AG04450 (cell line): ENCODE measurements at regions not wholly inside any gene's neighbourhood (a gene's known extent, or its start where the extent isn't known, plus 50 kb on each side); places are given as distances from the start of the nearest gene placed in this dataset.

ENCODE experiments used
- CTCF ChIA-PET: fragments of 300-600, 350-600 bp; formaldehyde crosslinking; extraction: SDS; loops from one replicate; lab custom pipeline; 2022; ENCODE audit warnings: antibody characterized with exemption, inconsistent platforms; lab: Charles Lee
- POLR2A ChIA-PET: fragments of 350-600 bp; formaldehyde crosslinking; extraction: SDS; loops from one replicate; lab custom pipeline; 2021; ENCODE audit warnings: antibody characterized with exemption, inconsistent platforms; lab: Yijun Ruan, JAX
- DNase-seq: peaks from one replicate; pipeline ENCODE4 v3.0.0-alpha.2; 2011; ENCODE audit warnings: low read depth, low spot score
- H3K27ac ChIP-seq: one replicate; pipeline ENCODE4 v1.5.1; 2012; ENCODE audit warnings: low read depth, low read length, control low read depth
- H3K27me3 ChIP-seq: one replicate; pipeline ENCODE4 v1.6.0; 2012; ENCODE audit warnings: low read length; ENCODE audit not compliant: control insufficient read depth, insufficient read depth
- H3K4me3 ChIP-seq: 2 replicates; pipeline ENCODE4 v1.5.1; 2011; ENCODE audit warnings: mild to moderate bottlenecking, low read depth, low read length, control low read depth
- H3K9me3 ChIP-seq: 2 replicates; pipeline ENCODE4 v1.5.1; 2012; ENCODE audit warnings: low read length; ENCODE audit not compliant: control insufficient read depth, insufficient read depth
- TF ChIP-seq, protein P1 (sequence below): IDR thresholded peaks from 2 replicates; pipeline ENCODE4 v1.5.1; 2011; ENCODE audit warnings: low read depth, low read length, control low read depth, inconsistent platforms

DNA sequence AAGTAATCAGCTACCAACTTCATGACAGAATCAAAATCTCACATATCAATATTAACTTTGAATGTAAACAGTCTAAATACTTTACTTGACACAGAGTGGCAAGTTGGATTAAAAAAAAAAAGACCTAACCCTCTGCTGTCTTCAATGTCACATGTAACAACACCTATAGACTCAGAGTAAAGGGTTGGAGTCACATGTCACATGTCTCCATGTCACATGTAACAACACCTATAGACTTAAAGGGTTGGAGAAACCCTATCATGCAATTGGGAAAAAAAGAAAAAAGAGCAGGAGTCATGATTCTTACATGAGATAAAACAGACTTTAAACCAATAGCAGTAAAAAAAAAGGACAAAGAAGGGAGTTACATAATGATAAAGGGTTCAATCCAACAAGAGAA lies 665.3 kb upstream of the LRRTM1 start:
- TF ChIP-seq, protein P1, sequence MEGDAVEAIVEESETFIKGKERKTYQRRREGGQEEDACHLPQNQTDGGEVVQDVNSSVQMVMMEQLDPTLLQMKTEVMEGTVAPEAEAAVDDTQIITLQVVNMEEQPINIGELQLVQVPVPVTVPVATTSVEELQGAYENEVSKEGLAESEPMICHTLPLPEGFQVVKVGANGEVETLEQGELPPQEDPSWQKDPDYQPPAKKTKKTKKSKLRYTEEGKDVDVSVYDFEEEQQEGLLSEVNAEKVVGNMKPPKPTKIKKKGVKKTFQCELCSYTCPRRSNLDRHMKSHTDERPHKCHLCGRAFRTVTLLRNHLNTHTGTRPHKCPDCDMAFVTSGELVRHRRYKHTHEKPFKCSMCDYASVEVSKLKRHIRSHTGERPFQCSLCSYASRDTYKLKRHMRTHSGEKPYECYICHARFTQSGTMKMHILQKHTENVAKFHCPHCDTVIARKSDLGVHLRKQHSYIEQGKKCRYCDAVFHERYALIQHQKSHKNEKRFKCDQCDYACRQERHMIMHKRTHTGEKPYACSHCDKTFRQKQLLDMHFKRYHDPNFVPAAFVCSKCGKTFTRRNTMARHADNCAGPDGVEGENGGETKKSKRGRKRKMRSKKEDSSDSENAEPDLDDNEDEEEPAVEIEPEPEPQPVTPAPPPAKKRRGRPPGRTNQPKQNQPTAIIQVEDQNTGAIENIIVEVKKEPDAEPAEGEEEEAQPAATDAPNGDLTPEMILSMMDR, result no peak
- Histone ChIP-seq H3K27ac (no peak overlapping the region), H3K4me3 (no peak overlapping the region), H3K27me3 (no peaks in the 10 kb centered on the region), H3K9me3 (peaks cover 15% of the 10 kb centered on the region)
- DNase-seq, result no peak
- ChIA-PET POLR2A (no interaction called here), CTCF (no interaction called here)

DNA sequence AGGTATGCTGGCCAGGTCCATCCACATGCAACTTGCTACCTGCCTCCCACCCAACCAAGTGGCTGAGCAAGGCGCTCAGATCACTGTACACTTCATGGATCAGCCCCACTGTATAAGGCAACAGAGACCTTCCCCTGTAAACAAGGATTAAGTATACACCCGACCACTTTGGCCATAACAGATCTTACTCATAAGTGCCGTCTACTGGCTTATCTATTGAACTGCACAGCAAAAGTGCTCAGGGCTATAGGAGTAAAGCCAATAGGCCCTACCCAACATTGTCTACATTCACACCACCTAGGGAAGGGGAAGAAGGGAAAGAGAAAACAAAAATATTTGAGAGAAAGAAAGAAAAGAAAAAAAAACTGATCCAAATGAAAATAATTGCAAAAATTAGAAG lies 663.9 kb upstream of the LRRTM1 start:
- no peak for DNase-seq
- H3K27me3 ChIP-seq, result no peaks in the 10 kb centered on the region
- TF ChIP-seq, protein P1, result no peak

DNA sequence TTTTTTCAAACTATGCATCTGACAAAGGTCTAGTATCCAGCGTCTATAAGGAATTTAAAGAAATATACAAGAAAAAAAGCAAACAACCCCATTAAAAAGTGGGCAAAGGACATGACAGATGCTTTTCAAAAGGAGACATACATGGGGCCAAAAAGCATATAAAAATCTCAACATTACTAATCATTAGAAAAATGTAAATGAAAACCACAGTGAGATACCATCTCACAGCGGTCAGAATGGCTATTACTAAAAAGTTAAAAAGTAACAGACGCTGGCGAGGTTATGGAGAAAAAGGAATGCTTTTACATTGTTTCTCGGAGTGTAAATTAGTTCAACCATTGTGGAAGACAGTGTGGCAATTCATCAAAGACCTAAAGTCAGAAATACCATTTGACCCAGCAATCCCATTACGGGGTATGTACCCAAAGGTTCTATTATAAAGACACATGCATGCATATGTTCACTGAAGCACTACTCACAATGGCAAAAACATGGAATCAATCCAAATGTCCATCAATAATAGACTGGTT lies 643.1 kb upstream of the LRRTM1 start:
- H3K4me3 ChIP-seq, result no peak overlapping the region
- peaks cover 4% of the 10 kb centered on the region; the same call in 1 of the 2 replicates for H3K9me3 ChIP-seq
- TF ChIP-seq, protein P1, result no peak
- no peak for DNase-seq
- H3K27me3 ChIP-seq, result no peaks in the 10 kb centered on the region
- no peak overlapping the region for H3K27ac ChIP-seq
- CTCF ChIA-PET, result no interaction called here
- POLR2A ChIA-PET, result no interaction called here

More for the DNA sequence above, 663.9 kb upstream of the LRRTM1 start:
- CTCF ChIA-PET, result no interaction called here
- Histone ChIP-seq H3K4me3 (no peak overlapping the region), H3K9me3 (peaks cover 20% of the 10 kb centered on the region), H3K27ac (no peak overlapping the region)
- POLR2A ChIA-PET, result no interaction called here

DNA sequence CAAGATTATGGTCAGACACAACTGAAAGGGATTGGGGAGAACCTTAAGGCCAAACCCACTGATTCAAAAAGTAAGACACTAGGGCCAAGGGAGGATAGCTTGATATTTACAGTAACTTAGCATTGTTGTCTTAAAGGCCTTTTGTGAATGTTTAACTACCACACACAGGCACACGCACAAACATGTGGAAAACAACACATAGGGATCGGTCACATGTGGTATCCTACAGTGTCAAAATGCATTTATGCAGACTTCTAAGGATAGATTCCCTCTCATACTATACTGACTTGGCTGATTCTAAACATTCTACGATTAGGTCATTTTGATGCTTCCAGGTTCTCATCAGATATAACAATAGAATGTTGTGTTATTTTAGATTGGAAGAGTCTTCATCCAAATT lies 638.9 kb upstream of the LRRTM1 start:
- H3K9me3 ChIP-seq, result peaks cover 4% of the 10 kb centered on the region; the same call in 1 of the 2 replicates
- ChIA-PET POLR2A (no interaction called here), CTCF (no interaction called here)
- H3K4me3 ChIP-seq, result no peak overlapping the region
- H3K27ac ChIP-seq, result no peak overlapping the region
- DNase-seq, result no peak
- TF ChIP-seq, protein P1, result no peak
- no peaks in the 10 kb centered on the region for H3K27me3 ChIP-seq

DNA sequence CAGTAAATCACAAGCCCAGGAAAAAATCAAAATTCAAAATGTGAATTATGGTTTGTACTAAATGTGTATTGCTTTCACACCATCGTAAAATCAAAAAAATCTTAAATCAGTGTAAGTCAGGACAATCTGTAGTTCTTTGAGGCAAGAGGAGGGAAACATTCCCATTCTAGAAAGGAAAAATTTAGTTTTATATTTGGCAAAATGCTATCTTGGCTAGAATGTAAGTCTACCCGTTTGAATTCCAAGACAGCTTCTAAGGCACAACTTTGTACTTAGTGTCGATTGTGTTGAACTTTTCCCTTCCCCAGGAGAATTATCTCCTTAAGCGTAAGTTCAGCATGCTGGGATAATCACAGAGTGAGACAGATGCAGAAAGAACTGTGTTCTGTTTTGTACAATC lies 638.2 kb upstream of the LRRTM1 start:
- CTCF ChIA-PET, result no interaction called here
- POLR2A ChIA-PET, result no interaction called here
- Histone ChIP-seq H3K9me3 (peaks cover 4% of the 10 kb centered on the region; the same call in 1 of the 2 replicates), H3K4me3 (no peak overlapping the region), H3K27ac (no peak overlapping the region), H3K27me3 (no peaks in the 10 kb centered on the region)
- no peak for DNase-seq
- TF ChIP-seq, protein P1, result no peak
